Kasumi-1 (cell line): ENCODE measurements at regions not wholly inside any gene's neighbourhood (a gene's known extent, or its start where the extent isn't known, plus 50 kb on each side); places are given as distances from the start of the nearest gene placed in this dataset.
A peak's percentile ranks its signal among the peaks of the same experiment; 100 is the strongest.
"Not testable (repeated sequence)": the region's sequence is repeated elsewhere in the genome, so short reads cannot be mapped to it uniquely, and the experiment has no call there.

ENCODE experiments used
- DNase-seq, 2 experiments: peaks; one replicate each; lab custom pipeline; 2025; lab: John Stamatoyannopoulos, UW

DNA sequence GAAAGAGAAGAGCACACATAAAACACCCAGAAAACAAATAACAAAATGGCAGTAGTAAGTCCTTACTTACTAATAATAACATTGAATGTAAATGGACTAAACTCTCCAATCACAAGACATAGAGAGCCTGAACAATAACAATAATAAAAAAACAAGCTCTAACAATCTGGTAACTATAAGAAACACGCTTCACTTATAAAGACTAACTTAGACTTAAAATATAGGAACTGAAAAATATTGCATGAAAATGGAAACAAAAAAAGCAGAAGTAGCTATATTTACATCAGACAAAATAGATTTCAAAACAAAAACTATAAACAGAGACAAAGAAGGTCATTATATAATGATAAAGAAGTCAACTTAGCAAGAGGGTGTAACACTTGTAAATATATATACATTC is 83.1 kb upstream of the LYPLAL1 start:
- DNase-seq = peak; percentile 21 to 38

DNA sequence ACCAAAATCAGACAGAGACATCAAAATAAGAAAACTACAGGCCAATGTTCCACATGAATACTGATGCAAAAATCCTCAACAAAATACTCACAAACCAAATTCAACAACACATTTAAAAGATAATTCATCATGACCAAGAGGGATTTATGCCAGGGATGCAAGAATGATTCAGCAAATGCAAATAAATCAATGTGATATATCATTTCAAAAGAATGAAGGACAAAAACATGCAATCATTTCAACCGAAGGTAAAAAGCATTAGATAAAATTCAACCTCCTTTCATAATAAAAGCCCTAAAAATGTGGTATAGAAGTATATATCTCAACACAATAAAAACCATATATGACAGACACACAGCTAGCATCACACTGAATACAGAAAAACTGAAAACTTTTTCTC is 81.5 kb upstream of the LYPLAL1 start:
- no peak for DNase-seq

DNA sequence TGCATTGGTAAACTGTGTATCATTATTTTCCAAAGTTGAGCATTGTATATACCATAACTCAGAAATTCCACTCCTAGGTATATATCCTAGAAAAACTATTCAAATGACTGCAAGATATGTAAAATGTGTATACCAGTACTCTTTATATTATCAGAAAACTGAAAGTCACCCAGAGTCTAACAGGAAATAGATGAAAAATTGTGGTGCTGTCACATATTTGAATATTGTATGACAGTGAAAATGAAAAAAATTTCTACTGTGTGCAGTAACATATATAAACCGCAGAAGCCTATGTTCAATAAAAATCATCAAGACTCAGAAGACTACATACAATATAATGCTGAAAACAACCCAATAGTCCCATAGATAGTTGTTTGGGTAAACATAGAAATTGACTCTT is 74.4 kb upstream of the LYPLAL1 start:
- no peak for DNase-seq

DNA sequence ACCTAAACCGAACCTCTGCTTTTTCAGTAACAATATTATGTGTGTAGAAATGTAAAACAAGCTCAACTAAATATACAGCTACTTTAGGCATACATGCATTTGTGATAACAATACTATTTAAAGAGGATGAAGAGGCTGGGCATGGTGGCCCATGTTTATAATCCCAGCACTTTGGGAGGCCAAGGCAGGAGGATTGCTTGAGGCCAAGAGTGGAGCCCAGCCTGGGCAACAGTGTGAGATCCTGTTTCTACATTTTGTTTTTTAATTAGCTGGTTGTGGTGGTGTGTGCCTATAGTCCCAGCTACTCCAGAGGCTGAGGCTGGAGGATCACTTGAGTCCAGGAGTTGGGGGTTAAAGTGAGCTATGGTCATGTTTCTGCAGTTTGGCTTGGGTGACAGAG is 73.6 kb upstream of the LYPLAL1 start:
- DNase-seq = no peak

DNA sequence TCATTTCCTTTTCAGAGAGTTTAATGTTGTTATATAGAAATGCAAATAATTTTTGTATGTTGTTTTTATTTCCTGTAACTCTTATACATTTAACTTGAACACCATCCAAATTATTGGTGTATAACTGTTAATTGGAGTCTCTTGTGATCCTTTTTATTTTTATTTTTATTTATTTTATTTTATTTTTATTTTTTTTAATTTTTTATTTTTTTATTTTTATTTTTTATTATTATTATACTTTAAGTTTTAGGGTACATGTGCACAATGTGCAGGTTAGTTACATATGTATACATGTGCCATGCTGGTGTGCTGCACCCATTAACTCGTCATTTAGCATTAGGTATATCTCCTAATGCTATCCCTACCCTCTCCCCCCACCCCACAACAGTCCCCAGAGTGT is 71.2 kb upstream of the LYPLAL1 start:
- not testable (repeated sequence) for DNase-seq

DNA sequence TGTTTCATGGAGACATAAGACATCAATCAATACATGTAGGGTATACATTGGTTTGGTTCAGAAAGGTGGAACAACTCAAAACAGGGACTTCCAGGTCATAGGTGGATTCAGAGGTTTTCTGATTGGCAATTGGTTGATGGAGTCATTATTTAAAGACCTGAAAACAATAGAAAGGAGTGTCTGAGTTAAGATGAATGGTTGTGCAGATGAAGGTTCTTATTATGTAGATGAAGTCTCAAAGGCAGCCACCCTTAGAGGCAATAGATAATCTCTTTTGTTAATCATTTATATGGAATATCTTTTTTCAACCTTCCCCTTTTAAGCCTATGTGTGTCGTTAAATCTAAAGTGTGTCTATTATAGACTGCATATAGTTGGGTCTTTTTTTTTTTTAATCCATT is 67.8 kb upstream of the LYPLAL1 start:
- no peak for DNase-seq

DNA sequence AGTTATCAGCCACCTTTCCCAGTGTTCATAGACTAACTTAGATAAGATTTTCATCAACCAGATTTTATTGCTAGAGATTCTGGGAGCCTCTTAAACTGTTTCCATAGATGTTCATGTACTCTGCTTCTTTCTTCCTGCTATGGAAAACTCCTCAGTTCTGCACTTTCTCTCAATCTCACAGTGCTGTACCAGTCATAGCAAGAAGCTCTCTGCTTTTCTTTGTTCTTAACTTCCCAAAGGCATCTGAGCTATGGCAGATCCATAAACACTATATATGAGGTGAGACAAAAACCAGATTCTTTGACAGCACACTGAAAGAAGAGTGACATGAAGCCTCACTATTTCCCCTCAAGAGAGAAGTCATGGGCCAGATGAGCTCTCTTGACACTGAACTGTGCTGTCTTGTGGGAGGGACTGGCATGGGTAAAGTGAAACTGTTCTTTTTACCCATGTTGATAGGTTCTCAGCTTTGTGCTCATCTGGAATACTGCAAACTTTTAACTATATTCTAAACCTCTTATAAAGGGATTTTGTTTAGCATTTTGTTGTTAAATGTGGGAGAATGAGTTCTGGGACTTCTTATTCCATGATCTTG is 64.2 kb upstream of the LYPLAL1 start:
- DNase-seq = no peak

DNA sequence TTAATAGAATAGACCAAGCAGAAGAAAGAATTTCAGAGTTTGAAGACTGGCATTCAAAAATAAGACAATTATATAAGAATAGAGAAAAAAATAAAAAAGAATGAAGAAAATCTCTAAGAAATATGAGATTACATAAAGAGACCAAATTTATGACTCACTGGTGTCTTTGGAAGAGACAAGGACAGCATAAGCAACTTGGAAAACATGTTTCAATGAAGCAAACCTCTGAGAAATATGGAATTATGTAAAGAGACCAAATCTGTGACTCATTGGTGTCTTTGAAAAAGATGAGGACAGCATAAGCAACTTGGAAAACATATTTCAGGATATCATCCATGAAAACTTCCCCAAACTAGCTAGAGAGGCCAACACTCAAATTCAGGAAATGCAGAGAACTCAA is 60.4 kb upstream of the LYPLAL1 start:
- no peak for DNase-seq

DNA sequence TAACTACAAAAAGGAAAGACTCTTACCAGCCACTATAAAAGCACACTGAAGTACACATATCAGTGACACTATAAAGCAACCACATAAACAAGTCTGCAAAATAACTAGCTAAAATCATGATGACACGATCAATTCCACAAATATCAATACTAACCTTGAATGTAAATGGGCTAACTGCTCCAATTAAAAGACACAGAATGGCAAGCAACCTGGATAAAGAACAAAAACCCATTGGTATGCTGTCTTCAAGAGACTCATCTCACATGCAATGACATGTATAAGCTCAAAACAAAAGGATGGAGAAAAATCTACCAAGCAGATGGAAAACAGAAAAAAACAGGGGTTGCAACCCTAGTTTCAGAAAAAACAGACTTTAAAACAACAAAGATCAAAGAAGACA is 59.7 kb upstream of the LYPLAL1 start:
- DNase-seq = no peak

DNA sequence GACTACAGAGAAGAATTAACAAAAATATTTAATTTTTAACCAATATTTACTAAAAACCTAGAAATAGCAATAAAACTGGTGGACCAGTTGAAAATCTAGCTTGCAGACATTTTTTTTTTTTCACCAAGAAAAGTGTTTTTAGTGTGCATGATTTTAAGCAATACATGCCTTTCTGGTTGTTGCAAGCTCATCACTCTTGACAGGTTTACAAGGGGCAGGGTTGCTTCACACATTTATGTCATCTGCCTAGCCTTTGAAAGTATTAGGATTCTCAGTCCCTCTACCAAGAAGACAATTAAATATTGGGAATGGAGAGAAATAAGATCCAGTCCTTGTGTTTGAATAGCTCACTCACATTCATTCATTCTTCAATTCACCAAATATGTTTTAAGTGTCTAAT is 53.8 kb upstream of the LYPLAL1 start:
- no peak for DNase-seq

DNA sequence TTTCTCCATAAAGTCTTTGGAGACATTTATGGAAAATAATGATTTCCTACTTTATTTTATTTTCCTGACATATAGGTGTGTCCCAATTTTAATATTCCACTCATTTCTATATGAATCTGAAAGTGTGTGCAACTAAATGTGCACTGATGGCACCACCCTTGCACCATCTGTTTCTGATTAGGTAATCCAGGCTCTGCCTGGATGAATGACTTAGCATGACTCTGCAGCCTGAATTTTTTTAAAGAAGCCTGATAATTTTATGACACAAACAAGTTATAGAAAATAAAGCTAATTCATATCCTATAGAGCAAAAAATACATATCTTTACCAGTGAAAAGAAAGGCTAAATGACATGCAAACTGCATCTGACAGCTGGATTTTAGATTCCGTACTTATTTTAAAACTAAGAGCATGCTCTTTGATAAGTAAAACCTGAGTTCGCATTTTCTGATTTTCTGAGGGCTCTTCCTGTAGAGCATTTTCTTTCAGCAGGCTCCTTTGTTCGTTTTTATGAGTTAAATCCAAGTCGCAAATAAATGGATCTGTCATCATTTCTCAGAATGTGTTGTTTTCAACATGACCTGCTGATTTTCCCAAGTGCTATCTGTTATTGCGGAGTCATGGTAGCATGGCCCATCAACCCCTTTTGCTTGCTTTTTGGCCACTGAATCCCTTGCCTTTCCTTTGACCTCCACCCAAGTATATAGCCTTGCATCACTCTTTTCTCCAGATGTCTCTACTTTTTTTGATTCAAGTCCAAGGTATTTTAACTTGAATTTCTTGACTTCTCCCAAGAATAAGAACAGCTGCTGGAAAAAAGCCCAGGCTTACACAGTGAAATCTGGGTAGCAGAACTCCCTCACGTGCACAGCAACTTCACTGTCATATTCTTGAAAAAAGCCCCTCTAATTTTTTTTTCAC is 52.8 kb upstream of the LYPLAL1 start:
- no peak for DNase-seq

DNA sequence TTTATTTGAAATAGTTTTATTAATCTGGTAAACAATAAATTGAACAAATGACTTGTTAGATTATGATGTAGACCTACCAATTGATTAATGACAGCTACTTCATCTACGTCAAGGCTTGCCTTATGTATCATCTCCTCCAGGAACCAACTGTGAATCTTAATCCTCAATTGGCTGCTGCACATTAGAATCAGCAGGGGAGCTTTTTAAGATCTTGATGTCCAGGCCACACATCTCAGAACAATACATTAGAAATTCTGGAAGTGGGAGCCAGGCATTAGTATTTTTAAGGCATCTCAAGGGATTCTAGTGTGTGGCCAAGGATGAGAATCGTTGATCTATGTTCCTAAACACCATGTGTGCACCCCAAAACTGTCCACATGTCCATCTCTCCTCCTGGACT is 52.0 kb upstream of the LYPLAL1 start:
- DNase-seq = no peak

DNA sequence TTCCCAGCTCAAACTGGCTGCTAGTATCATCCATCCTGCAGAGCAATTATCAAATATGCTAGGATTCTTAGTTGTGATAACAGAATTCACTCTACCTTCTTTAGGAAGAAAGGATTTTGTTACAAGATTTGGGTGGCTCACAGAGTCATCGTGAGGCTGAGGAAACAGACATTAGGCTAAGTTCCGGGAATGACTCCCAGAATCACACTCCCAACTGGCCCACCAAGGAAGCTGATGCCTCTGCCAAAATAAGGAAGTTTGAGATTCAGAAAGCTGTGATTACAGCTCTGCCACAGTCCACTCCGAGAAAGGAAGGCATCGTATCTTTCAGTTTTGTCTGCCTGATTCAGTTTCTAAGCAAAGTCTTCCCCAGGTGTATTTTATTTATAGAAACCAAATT is 50.6 kb upstream of the LYPLAL1 start:
- no peak for DNase-seq
